ENCODE measurements at regions not wholly inside any gene's neighbourhood (a gene's known extent, or its start where the extent isn't known, plus 50 kb on each side); places are given as distances from the start of the nearest gene placed in this dataset.

DNA sequence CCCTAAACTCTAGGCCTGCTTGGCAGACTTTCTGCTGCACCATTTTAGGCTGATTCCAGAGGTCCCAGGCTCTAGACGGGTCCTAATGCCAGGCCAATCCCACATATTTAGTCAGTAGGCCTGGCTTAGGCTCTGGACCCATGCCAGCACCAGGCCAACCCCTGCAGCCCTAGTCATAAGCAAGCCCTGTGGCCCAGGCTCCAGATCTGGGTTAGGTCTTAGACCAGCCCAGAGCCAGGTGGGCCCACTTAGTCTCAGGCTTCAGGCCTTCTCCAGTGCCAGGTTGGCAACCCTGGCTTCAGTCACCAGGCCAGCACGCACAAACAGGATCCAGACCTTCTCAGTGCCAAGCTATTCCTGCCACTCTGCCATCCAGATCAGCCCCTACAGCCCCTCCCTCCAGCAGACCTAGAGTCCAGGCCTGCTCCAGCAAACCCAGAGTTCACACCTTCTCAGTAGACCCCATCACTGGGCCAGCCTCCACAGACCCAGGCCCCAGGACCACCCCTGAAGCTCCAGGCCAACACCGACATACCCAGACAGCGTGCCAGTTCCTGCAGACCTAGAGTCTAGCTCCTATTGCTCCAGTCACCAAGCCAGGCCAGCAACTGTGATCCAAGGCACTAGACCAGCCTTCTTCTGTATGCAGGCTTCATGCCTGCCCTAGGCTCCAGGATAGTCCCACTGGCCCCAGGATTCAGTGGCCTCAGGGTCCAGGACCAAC is 467.6 kb downstream of the RWDD3 start (continued):
- TF ChIP-seq PURB (CRISPR knock-in tag; IDR thresholded peaks at IDR 0.05; ENCODE audit: low read depth): no peak
- no peak for TF ChIP-seq TEAD2 (tag; IDR thresholded peaks at IDR 0.05)
- no peak for TF ChIP-seq ZNF165 (CRISPR knock-in tag; IDR thresholded peaks at IDR 0.05; ENCODE audit: borderline replicate concordance)
- TF ChIP-seq ZNF695 (CRISPR knock-in tag; IDR thresholded peaks at IDR 0.05): no peak

DNA sequence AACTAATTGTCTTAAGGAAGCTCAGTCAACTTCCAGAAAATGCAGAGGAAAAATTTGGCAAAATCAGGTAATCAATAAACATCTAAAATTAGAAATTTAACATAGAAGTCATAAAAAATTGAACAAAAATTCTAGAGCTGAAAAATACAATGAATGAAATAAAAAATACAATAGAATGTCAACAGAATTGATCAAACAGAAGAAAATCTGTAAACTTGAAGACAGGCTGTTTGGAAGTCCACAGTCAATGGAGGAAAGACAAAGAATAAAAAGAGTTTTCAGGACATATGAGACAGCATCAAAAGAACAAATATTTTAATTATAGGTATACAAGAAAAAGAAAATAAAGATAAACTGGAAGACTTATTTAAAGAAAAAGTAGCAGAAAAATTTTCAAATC is 469.0 kb downstream of the RWDD3 start:
- ChIA-PET CTCF (ENCODE audit: low intra/inter-chr PET ratio) (no interaction called here), POLR2A (no interaction called here)
- H3K9me1 ChIP-seq (ENCODE audit: control insufficient read depth, insufficient read depth, low read length): no peaks in the 10 kb centered on the region
- FAIRE-seq (no peak), DNase-seq (ENCODE audit: extremely low read depth in 1 of 4, low spot score in 3 of 4) (no peak), ATAC-seq (no peak)
- no peaks in the 10 kb centered on the region for H3K27me3 ChIP-seq (ENCODE audit: control insufficient read depth in 2 of 2, insufficient read depth in 2 of 2, low read length in 2 of 2)
- in situ Hi-C loops (cut with MboI): no loop called here
- H3K27ac ChIP-seq (ENCODE audit: extremely low read depth, low read depth, low read length): no peak overlapping the region
- H3K36me3 ChIP-seq (ENCODE audit: control insufficient read depth, insufficient read depth, low read length): no peaks in the 10 kb centered on the region
- no peak overlapping the region for H3K9ac ChIP-seq (ENCODE audit: insufficient read depth in 1 of 2, low read depth in 2 of 2, low read length in 2 of 2)
- H3K4me1 ChIP-seq (replicated peaks in 1 of 2; ENCODE audit: control insufficient read depth in 2 of 2, insufficient read depth in 2 of 2, low read length in 2 of 2): no peaks in the 10 kb centered on the region
- no peaks in the 10 kb centered on the region; the same call in 1 of the 2 replicates for H3K9me3 ChIP-seq (replicated peaks; ENCODE audit: control insufficient read depth, insufficient read depth, low read depth, low read length)
- H2AFZ ChIP-seq (ENCODE audit: low read depth, low read length): no peak overlapping the region
- H3K79me2 ChIP-seq (ENCODE audit: control insufficient read depth, insufficient read depth, low read length): no peaks in the 10 kb centered on the region
- H3K4me2 ChIP-seq (ENCODE audit: insufficient read depth, low read length): no peak overlapping the region
- intact Hi-C loops (cut with micrococcal nuclease): no loop called here
- BruUV-seq (replicated peaks): no TSS peak
- no peaks in the 10 kb centered on the region for H4K20me1 ChIP-seq (replicated peaks; ENCODE audit: control insufficient read depth, insufficient read depth, low read length)
- no peak overlapping the region for H3K4me3 ChIP-seq
- TF ChIP-seq HSF4 (CRISPR knock-in tag; IDR thresholded peaks at IDR 0.05; ENCODE audit: borderline replicate concordance): no peak
- TF ChIP-seq LCOR (CRISPR knock-in tag; IDR thresholded peaks at IDR 0.05): no peak
- TF ChIP-seq, protein P1, sequence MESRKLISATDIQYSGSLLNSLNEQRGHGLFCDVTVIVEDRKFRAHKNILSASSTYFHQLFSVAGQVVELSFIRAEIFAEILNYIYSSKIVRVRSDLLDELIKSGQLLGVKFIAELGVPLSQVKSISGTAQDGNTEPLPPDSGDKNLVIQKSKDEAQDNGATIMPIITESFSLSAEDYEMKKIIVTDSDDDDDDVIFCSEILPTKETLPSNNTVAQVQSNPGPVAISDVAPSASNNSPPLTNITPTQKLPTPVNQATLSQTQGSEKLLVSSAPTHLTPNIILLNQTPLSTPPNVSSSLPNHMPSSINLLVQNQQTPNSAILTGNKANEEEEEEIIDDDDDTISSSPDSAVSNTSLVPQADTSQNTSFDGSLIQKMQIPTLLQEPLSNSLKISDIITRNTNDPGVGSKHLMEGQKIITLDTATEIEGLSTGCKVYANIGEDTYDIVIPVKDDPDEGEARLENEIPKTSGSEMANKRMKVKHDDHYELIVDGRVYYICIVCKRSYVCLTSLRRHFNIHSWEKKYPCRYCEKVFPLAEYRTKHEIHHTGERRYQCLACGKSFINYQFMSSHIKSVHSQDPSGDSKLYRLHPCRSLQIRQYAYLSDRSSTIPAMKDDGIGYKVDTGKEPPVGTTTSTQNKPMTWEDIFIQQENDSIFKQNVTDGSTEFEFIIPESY (CRISPR knock-in tag; IDR thresholded peaks at IDR 0.05): no peak
- TF ChIP-seq RBM17 (IDR thresholded peaks at IDR 0.05; ENCODE audit: borderline replicate concordance, low read depth, low read length): no peak
- peak; percentile 21; the same call in 1 of the 2 replicates for TF ChIP-seq ZNF583 (CRISPR knock-in tag; IDR thresholded peaks at IDR 0.05)
- 0 out of 2 replicates have a peak, but pooled peaks have one; percentile 23 for TF ChIP-seq TRIM28 (IDR thresholded peaks at IDR 0.05)
- TF ChIP-seq ZNF224 (CRISPR knock-in tag; IDR thresholded peaks at IDR 0.05): no peak
- TF ChIP-seq MTA2 (IDR thresholded peaks at IDR 0.05; ENCODE audit: low read depth): no peak
- no peak for TF ChIP-seq TAF9B (IDR thresholded peaks at IDR 0.05; ENCODE audit: partially characterized antibody)
- TF ChIP-seq STAG1 (CRISPR knock-in tag; IDR thresholded peaks at IDR 0.05; ENCODE audit: borderline replicate concordance): no peak
- TF ChIP-seq, protein P2, sequence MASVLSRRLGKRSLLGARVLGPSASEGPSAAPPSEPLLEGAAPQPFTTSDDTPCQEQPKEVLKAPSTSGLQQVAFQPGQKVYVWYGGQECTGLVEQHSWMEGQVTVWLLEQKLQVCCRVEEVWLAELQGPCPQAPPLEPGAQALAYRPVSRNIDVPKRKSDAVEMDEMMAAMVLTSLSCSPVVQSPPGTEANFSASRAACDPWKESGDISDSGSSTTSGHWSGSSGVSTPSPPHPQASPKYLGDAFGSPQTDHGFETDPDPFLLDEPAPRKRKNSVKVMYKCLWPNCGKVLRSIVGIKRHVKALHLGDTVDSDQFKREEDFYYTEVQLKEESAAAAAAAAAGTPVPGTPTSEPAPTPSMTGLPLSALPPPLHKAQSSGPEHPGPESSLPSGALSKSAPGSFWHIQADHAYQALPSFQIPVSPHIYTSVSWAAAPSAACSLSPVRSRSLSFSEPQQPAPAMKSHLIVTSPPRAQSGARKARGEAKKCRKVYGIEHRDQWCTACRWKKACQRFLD (CRISPR knock-in tag; IDR thresholded peaks at IDR 0.05): no peak
- no peak for TF ChIP-seq ZNF445 (CRISPR knock-in tag; IDR thresholded peaks at IDR 0.05; ENCODE audit: low read depth)
- TF ChIP-seq TCF15 (CRISPR knock-in tag; IDR thresholded peaks at IDR 0.05): no peak
